M059J (cell line): ENCODE measurements at regions not wholly inside any gene's neighbourhood (a gene's known extent, or its start where the extent isn't known, plus 50 kb on each side); places are given as distances from the start of the nearest gene placed in this dataset.

ENCODE experiments used
- DNase-seq: peaks from one replicate; pipeline ENCODE4 v3.0.0-alpha.2; 2012; ENCODE audit warnings: low read depth

DNA sequence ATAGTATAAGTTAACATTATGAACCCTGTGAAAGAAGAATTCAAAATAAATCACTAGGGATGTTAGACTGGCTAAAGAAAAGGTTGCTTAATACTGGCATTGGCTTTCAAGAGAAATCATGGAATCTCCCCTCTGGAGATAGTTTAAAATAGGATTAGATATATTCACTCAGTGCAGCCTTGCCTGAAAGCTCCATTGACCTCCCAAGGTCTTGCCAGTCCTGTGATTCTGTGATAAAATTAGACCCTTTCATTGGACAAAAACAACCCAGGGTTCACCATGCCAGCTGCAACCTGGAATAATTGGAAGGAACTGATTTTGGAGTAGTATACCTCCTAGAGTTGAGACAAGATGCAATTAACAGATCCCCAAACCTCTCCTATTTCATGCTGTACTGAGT is 588.1 kb upstream of the MEF2C start:
- DNase-seq, result no peak

DNA sequence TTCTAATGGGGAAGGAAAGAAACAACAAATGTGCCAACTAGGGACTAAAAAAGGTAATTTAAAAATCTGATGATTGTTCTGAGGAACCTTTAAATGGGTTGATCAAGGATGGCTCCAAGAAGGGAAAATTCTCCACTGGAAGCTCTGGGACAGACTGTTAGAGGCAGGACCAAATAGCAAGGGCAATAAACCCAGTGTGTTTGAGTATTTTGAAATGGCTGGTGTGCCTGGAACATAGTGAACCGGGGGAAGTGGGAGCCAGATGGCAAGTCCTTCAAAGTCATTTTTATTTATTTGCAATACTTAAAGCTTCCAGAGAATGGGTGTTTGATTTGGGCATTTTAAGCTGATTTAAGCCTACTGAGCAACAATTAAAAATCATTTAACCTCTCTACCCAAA is 587.7 kb upstream of the MEF2C start:
- no peak for DNase-seq

DNA sequence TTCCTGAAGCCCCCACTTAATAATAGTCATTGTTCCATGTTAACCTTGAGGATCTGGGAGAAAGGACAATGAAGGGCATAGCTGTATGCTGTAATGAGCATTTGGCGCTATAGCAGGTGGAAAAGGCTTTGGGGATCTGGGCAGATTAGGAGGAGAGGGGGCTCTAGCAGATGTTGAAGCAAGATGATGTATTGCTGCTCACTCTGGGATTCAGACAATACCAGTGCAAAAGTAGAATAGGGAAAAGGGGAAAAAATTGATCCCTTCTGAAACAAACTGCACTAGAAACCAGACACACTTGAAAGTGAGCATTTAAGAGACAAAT is 575.3 kb upstream of the MEF2C start:
- DNase-seq, result no peak

DNA sequence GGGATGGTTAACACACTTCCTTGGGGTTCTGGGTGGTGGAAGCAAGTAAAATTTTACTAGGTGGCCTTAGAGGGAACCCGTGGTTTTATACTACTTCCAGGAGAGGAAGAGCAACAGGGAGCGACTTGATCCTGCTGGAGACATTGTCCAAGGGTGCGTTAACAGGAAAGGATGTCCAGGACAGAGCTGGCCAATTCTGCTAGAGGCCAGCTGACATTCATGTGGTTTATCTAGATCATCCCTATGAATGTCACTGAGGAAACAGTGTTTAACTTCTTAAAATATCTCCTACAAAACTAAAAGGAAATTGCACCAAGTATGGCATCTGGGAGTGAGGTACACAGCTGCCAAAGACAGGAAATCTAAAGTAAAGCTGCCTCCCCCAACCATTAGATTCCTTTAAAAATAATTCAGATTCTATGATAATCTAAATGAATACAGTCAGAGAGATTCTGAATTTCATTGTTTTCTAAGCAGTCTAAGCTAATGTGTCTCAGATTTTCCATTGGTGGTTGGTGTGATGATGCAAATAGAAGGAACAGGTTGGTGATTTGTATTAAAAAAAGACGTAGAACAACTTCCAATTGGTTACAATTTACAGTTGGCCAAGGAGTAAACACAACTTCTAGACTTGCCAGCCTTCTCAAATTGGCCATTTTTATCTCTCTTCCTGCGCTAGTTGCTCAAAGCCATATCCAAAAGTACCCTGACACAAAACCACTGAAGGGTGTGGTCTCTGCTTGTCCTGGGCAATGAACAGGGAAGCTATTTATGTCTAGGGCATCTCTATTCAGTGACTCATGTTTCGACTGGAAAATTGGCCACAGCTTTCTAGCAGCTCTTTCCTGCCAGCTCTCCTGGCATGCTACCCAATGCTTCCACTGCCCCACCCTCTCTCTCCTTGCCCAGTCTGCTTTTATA is 574.7 kb upstream of the MEF2C start:
- DNase-seq, result peak; percentile 87

DNA sequence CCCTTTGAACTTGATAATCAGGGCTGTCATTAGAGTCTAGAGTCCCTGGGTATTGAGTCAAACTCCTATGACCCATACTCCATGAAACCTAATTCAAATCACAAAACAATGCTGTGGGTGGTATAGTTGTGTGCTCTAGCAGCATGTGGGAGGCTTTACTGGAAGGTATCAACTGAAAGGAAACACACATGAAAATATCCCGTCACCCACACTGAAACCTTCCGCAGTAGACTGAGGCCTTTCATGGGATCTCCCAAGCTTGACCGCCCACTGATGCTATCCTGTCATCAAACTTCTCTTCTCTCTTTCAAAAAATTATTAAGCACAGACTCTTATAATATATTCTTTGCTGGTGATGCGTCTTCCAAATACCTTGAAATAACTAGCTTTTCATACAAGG is 569.1 kb upstream of the MEF2C start:
- no peak for DNase-seq

DNA sequence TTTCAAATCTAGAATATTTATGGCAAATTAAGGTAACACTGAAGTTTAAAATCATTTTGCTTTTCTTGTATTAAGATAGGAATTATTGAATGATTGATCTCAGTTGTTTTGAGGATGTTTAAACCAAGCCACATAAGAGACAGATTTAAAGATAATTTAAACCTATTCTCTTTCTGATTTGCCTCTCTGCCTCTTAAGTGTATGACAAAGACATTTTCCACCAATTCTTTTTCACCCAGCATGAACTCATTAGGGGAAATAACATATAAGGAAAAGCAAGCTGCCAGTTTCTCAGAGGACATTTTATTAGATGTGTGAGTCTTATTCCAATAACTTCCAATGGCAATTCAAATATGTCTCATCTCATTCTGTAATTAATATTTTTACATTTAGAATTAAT is 568.3 kb upstream of the MEF2C start:
- DNase-seq, result no peak

- DNase-seq, result no peak
Observed at GRCh38 chr5:89450149-89450538, 567.2 kb upstream of the MEF2C start.

DNA sequence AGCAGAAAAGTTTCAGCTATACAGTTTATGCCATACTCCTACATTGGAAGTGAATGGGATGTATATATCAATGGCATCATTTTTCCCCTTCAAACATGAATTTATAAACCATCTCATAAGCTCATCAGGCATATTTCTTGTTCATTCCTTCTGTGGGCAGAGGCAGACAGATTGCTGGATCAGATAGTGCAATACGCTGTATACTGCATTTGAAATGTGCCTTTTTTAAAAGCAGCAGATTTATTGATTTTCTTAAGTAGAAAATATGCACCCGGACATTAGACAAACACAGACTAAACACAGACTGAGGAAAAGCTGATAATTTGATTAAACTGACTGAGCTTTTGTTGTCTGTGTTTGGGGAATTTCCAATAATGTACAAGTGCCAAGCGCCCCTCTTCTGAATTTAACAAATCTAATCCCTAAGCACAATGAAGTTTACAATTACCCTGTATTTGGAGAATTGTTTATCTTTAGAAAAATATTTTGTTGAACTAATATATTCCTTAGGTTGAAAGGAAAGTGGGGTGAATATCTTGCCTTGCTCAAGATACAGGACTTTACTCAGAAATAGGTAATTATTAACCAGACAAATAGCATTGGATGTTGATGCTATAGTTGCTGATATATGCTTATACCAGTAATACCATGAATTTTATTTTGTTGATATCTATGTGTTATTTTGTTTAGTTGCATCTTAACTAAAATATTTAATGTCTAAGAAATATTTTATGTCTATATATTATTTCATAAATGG is 566.6 kb upstream of the MEF2C start:
- DNase-seq, result no peak

- no peak for DNase-seq
Observed at GRCh38 chr5:89447027-89447426, 564.0 kb upstream of the MEF2C start.

DNA sequence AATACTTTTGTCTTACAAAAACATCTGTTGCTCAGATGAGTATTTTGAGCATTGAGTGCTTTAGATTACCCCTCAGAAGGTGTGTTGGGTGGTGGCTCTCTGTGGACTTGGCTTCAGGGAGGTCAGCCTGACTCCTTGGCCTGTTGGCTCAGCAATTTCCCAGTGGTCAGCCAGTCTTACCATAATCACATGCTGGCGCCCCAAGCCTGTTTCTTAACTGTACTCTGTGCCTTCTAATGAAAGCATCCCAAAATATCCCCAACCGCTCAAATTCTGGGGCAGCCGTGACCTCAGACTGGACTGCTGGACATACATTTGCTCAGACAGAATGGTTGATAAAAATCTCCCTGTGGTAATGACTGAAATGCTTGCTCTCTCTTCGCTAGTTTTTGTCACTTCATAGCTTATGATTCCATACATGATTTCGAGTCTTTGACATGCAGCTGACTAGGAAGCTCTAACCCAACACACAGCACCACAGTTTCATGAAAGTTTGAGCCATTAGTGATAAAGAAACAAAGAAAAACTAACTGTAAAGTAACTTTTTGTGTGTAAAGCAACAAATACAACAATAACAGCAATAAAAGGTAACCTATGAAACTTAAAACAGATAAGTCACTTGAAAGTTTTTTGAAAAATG is 562.2 kb upstream of the MEF2C start:
- no peak for DNase-seq

DNA sequence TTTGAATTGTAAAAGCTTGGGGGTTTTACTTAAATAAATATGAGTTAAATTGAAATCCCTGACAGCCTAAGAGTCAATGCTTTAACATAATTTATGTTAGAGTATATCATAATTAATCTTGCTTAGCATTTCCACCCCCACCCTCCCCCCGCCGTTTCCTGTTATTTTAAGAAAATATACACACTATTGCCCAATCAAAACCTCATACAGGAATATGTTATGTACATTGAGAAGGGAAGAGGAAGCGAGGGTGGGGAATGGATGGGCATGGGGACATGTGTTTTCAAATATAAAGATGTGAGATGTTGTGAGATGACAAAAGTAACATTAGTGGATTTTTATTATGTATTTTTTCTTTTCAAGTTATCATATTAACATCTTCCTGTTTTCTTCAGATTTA is 561.1 kb upstream of the MEF2C start:
- no peak for DNase-seq

DNA sequence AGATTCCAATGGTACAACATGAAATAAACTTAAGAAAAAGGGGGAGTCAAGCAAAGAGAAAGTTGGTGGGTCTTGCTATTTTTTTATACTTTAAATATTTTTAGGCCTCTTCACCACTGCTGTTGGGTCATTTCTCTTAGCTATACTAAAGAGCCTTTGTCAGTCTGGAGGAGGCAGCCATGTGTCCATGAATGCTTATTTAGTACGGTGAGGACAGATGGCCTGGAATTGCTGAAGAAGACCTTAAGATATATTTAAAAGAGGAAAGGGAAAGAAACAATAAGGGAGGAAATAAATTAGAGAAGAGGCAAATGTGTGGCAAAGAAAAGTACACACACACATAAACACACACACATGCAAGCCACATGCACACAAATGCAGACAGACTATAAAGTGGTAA is 560.5 kb upstream of the MEF2C start:
- no peak for DNase-seq

DNA sequence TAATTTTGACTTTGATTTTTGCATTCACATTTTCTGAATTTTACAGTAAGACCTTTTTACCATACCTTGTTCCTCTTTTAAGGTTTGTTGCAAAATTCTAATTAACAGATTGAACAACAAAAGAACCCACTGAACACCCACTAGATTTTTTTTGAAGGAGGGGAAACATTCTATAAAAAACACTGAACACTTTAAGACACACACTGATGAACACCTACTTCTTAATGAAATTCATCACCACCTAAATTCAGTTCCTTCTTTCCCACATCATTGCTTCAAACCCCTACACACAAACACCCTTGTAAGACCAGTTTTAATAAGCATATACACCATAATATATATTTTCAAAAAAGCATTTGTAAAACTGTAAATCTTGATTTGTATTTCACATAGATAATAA is 559.0 kb upstream of the MEF2C start:
- no peak for DNase-seq

GRCh38 chr5:89440670-89441069 is 557.7 kb upstream of the MEF2C start:
- DNase-seq, result no peak

DNA sequence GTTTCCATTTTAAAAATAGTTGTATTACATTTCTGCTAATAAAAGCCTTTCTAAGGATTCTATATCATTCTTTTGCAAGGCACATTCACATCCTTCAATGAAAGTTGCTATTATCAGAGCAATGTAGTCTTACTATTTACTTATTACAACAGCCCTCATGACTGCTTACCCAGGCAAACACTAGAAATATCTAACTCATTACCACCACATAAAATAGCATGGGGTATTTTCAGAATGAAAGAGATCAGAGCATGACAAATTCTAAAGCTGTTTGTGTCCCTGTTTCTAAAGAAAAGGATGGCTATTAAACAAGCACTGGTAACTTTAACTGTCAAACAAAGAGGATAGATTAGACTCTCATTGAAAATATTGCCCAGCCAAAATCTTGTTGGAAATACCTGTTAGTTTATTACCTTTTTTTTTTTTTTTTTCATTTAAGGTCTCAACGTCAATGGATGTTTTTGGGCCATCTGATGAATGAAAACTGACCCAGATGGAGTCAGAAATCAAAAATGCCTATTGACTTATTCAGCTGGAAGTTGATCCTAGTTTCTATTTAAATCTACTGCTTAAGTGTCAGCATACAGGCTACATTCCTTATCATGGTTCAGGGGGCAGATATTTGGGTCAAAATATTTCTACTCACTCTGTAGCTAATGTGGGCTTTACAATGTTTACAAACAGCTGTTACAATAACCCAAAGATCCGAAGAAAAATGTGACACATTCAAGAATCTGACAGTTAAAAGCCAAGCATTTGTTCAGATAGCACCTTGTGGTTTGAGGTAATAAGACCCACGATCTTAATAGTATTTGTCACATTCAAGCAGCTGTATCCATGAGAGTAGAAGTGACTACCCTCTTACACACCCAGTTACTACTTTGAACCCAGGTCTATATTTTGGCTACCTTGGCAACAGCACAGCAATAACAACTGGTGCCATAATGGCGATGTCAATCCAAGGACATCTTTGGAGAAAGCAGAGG is 554.8 kb upstream of the MEF2C start:
- DNase-seq, result peak; percentile 82

DNA sequence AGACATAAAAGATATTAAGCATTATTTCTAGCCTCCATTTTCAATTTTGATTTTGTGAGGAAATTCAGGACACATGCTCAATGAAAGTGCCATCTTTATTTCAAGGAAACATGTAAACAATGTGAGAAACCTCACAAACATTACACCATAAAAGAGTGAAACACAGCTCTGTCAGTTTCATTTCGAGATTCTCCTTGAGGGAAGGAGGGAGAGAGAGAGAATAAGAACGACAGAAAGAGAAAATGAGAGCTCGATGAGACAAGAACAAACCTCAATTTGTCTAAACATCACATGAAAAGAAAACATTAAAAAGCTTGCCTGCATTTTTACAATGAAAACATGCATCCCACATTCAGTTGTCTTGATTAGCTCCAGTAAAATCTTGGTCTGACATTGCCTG is 553.5 kb upstream of the MEF2C start:
- DNase-seq, result no peak

- DNase-seq, result no peak
Observed at GRCh38 chr5:89435347-89435746, 552.4 kb upstream of the MEF2C start.

DNA sequence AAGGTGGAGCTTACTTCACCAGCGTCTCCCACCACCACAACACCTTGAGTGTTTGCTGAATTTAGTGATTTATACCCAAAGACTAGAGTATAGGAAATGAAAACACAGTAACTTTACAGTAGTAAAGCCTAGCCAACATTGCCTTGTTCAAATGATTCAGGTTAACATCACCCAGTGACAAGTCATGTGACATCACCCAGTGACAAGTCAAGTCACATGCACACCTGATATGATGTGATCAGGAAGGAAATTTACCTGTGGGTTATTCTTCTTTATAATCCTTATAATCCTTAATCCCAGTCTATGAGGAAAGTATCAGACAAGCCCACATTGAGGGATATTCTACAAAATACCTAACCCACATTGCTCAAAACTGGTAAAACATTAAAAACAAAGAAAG is 545.6 kb upstream of the MEF2C start:
- DNase-seq, result no peak

- DNase-seq, result no peak
Observed at GRCh38 chr5:89425062-89425461, 542.1 kb upstream of the MEF2C start.

DNA sequence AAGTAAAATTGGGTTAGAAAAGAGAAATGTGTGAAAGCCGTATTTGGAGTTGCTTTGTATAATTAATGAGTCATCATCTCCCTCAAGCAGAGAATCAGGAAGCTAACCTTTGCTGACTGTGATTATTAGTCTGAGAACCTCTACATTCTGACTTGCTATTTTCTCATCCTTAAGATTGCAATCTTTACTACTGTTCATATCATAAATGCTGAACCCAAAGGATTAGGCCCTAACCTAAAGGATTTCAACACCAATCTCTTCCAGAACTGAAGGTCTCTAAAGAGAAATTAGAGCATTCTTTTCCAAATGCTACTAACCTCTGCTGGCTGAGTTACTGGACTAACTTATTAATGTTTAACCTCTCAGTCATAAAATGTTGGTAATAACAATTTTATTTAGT is 538.1 kb upstream of the MEF2C start:
- peak; percentile 37 for DNase-seq

DNA sequence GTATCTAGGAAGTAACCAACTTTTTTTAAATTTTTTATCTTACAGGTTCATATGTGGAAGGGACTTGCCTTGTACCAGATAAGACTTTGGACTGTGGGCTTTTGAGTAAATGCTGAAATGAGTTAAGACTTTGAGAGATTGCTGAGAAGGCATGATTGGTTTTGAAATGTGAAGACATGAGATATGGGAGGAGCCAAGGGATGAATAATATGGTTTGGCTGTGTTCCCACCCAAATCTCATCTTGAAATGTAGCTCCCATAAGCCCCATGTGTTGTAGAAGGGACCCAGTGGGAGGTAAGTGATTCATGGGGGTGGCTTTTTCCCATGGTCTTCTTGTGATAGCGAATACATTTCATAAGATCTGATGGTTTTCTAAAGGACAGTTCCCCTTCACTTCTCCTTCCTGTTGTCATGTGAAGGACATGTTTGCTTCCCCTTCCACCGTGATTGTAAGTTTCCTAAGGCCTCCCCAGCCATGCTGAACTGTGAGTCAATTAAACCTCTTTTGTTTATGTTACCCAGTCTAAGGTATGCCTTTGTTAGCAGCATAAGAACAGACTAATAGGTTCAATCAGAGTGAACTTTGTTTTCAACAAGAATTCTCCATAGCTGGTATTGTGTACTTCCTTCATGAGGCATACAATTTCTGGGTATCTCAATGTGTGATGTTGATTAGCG is 535.6 kb upstream of the MEF2C start:
- DNase-seq, result peak; percentile 24
